Stimulated activated naive CD4-positive, alpha-beta T cell (primary cell): ENCODE measurements at regions not wholly inside any gene's neighbourhood (a gene's known extent, or its start where the extent isn't known, plus 50 kb on each side); places are given as distances from the start of the nearest gene placed in this dataset.

Experiments
- DNase-seq, 6 experiments: peaks; one replicate each; lab custom pipeline; 2025; lab: John Stamatoyannopoulos, UW

DNA sequence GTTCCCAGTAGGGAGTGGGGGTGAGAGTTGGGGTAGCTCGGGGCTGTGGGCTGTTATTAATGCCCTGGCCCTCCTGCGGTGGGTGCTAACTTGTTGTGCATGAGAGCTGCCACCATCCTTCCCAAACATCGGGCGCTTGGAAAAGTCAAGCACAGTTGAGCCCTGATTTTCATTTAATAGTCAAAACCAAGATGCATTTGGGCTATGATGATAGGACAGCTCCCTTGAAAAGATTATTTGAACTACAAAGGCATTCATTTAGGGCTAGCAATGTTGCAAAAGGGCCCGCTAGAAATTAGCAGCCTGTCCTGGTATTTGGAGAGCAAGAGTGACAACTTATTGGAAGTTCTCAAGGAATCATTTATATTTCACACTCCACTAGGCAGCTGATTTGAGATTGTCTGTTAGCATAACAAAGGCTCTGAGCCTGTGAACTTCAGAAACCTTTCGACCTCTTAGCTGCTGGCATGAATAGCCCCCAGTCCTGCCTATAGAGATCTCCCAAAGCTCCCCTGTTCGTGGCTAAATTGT, 128.2 kb upstream of the TMEM161B start:
- no peak for DNase-seq

DNA sequence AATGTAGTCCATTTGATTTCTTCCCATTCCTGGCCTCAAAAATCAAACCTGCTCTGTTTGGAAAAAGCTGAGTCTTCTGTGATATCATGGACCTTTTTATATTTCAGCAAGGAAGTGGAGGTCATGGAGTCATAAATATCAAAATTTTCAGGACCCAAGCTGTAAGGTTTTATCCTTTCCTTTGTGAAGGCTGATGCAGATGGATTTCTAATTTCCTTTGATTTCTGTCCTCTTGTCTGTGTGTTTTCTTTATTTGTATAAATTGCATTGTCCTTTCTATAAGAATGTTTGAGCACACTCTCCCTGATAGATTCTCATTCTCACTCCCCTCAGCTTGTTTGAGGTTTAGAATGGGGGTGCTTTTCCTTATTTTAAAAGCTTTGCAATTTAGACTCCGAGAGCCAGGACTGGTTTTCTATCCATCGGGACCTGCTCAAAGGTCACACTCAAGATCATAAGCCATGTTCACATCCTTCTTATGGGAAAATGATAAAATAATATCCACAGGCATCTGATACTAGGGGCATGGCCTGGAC, 127.4 kb upstream of the TMEM161B start:
- no peak for DNase-seq

DNA sequence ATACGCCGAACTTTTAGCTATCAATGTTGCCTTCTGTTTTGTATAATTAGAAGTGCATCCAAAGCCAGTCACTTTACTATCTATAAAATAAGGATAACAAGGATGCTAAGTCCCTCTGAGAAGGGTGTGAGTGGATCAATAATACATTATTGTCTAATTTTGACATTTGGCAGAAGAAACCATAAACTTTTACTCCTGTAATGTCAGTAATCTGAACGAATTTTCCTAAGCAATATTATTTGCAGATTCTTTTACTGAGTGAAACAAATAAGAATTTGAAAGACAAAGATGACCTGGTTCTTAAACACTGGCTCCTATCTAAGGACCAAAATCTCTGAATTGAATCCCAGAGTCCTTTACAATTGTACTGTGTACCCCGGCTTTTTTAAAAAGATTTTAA, 126.6 kb upstream of the TMEM161B start:
- no peak for DNase-seq

DNA sequence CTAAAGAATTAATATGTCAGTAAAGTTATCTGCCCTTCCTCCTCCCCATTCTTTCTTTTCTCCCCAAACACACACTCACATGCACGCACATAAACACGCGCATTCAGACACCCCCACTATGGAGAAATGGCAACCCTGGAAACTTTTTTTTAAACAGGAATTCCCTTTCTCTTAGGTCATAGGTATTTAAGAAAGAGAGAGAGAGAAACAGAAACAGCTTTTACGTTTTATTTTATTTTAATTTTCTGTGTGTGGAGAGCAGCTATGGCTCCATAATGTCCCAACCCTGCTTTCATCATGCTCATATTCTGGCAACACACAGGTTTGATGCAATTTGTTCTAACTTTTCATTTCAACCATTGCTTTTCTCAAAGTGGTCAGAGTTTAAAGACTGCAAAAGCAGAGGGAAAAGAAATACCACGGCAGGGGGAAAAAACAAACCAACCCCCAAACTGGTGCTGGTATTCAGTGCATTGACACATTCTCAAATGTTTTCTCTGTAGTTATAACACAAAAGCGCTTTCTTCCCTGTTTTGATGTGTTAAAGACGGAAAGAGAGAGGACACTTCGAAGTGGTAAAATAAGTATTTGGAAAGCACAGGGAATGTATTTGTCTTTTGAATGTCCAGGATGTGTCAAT, 126.0 kb upstream of the TMEM161B start:
- no peak for DNase-seq

DNA sequence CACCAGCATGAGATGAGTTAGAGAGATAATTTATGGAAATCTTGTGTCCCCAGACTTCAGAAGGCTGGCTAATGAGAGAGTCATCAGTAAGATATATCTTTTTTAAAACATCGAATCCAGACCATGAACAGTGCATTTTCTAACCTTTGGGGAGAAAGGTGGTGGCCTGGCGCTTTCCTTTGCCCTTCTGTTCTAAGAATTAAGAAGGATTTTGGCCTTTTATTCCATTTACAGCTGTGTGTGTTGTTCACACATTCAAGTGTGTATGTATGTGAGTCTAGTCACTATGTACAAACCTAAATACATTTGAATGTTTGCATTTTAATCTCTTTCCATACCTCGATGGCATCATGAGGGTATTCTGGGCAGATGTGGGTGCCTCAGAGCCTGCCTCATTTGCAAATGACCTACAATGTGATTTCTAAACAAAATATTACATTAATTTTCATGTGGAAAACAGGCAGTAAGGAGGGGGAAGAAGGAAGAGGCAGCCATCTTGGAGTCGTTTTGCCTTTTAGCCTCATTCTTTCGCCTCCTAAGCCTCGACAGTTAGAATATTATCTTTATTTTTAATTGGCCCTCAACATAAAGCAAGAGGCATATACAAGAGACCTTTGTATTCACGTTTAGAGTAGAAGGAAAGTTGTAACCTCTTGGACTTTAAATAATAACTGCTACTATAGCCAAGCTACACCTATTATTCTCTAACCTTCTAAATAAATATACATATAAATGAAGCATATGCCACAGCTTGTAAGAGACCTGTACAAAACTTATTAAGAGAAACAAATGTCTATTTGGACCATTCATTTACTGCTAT, 125.3 kb upstream of the TMEM161B start:
- no peak for DNase-seq

DNA sequence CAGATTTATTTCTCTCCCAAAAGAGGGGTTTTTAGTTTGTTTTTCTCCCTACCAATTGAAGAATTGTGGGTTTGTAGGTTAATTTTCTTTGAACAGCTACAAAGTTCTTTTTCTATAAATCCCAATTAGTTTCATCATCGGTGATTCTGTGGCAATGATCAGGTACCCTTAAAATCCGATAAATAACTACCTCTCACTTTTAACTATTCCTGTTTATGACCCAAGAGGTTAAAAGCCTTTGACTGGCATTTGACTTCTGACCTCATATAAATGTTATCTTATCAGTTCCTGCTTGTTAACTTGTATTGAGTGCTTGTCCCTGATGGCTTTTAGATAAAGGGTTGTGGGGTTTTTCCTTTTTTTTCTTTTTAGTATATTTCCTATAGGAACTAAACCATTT, 124.4 kb upstream of the TMEM161B start:
- DNase-seq, result no peak

DNA sequence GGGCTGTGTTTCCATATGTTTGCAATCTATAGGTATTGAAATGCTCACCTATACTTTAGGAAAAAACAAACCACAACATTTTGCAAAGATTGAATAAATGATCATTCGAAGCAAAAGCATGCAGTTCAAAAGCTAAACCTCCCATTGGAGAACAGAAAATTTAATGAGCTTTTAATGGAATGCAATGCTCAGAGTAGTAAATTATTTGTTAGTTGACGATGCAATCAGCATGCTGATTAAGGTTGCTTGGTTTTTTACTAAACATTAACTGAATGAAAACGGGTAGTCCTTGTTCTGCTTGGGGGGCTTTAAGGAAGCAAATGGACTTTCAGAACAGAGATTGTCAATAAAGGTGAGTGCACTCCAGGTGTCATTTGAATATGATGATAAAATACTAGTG, 123.3 kb upstream of the TMEM161B start:
- no peak for DNase-seq

DNA sequence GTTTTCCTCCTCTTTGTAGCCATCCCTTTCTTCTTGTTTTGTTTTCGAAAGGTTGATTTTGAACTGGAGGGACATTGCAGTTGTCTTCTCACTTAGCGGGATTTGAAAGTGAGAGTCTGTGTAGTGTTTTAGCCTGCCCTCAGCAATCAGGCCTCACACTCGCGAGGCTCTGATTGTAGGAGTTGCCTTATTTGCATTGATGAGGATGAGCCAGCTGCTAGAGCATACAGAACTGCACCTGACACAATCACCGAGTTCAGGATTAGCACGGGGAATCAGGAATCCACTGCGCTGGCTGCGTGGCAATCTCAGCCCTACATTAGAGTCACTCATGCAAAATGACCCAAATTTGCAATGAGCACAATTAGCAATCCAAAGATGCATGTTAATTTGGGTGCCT, 122.5 kb upstream of the TMEM161B start:
- no peak for DNase-seq

DNA sequence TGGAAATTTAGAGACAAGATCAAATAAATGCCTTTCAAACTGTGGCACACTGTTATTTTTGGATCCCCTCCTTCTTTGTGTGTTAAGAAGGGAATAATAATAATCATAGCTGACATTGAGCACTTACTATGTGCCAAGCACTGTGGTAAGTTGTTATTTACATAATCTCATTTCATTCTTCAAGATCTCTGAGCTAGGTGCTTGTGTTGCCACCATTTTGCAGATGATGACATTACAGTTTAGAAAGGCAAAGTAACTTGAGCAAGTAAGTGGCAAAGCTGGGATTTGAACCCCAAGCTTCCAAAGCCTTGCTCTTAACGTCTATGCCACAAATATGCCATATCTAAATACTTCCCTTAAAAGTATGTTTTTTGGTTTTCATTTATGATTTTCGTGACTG, 121.8 kb upstream of the TMEM161B start:
- no peak for DNase-seq

DNA sequence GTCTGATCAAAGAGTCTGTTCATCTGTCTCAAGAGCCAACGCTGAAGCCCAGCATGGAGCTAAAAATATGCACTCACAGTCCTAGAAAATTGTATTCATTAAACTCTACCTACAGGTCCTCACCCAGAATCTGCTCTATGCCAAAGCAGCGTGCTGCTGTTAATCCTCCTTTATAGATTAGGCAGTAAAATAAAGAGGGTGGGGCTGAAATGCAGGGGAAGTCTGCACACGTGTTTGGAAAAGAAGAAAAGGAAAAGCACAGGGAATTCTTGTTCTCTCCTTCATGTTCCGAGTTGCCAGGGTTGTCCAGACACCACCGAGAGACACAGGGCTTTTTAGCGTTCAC, 121.4 kb upstream of the TMEM161B start:
- no peak for DNase-seq

DNA sequence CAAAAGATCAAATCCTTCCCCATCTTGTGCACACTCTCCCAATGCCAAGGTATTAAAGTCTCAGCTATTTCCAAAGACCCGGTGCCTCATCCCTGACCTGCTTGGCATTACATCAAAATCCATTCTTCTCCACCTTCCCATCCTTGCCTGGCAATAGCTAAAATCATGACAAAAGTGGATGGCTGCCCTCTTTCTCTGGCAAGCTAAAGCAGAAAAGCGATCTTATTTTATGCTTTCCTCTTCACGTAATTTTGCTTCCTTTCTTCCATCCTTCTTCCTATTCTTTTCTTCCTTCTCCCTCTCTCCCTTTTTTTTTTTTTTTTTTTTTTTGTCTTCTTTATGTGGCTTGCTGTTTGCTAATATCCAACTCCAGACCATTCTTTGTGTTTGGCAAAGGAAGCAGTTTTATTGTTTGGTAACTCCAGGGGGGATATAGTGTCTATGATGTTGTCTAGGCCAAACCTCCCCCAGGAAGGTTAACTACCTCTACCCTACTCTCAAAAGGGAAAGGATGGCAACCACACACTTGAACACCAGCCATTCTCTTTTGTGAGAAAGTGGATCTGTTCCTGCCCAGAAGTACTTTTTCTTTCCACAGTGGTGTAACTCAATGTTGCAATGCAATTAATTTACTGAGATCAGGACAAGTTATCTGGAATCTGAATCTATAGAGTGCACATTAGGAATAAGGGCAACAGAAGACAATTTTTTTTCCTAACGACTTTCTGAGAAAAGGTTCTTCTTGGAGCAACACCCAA, 120.9 kb upstream of the TMEM161B start:
- no peak for DNase-seq

DNA sequence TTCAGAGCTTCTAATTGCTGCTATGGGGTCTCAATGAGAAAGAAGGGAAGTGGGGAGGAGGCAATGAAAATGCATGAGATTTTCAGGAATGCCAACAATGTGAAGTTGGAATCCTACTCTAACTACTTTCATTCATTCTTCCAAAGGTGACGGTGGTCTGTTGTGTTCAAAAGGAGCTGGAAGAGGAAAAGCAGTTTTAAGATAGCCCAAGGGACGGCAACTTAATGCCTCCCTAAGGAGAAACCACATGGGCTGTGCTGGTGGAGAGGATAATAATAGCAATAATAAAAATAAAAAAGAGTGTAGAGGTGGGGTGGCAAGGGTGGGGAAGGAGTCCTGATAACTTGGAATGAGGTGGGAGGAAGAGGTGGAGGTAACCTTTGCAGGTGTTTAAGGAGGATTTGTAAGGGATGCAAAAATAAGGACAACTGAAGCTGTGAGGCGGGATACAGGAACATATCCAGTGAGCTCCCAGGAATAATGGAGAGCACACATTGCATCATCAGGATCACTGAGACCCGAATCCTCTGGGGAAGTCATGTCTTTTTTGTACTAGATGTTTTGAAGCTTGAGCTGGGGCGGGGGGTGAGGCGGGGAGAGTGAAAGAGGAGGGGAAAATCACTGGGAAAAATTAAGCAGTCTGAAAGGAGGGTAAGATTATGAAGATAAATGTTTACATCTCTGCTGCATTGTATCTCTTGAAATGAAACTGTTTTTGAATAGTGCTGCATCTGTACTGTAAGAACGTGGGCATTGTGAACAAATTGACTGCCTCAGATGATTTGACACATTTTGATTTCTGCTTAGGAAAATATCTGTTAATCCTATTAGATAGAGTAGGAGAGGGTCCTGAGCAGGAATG, 120.1 kb upstream of the TMEM161B start:
- no peak for DNase-seq

DNA sequence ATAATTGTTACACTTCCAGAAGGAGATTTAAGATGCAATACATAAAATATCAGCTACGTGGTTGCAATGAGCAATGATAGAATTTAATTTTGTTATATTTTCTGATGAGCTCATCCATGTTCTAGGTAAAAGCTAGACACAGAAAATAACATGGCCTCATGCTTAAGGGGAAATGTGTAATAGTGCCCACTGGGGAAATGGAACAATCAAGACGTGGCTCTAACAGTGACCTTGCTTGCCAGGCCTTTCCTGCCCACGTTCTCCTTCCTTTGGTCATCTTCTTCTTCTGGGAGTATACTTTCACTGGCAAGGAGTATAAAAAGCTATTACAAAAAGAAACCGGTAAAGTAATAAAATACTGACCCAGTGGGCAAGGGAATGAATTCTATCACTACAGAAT, 116.2 kb upstream of the TMEM161B start:
- no peak for DNase-seq

DNA sequence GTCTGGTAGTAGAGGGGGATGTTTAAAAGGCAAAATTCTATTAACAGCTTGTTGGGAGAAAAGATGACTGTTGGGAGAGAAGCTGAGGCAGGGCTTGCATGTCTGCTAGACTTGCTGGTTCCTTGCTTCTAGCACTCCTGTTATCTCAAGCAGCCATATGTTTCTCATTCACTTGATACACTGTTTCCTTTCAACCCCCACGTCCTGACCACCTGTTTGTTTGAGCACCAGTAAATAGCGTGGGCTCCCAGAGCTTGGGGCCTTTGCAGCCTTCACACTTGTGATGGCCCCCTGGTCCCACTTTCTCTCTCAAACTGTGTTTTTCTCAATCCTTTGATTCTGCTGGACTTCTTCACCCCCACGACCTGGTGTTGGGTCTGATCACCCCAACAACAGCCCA, 111.7 kb upstream of the TMEM161B start:
- DNase-seq, result no peak

DNA sequence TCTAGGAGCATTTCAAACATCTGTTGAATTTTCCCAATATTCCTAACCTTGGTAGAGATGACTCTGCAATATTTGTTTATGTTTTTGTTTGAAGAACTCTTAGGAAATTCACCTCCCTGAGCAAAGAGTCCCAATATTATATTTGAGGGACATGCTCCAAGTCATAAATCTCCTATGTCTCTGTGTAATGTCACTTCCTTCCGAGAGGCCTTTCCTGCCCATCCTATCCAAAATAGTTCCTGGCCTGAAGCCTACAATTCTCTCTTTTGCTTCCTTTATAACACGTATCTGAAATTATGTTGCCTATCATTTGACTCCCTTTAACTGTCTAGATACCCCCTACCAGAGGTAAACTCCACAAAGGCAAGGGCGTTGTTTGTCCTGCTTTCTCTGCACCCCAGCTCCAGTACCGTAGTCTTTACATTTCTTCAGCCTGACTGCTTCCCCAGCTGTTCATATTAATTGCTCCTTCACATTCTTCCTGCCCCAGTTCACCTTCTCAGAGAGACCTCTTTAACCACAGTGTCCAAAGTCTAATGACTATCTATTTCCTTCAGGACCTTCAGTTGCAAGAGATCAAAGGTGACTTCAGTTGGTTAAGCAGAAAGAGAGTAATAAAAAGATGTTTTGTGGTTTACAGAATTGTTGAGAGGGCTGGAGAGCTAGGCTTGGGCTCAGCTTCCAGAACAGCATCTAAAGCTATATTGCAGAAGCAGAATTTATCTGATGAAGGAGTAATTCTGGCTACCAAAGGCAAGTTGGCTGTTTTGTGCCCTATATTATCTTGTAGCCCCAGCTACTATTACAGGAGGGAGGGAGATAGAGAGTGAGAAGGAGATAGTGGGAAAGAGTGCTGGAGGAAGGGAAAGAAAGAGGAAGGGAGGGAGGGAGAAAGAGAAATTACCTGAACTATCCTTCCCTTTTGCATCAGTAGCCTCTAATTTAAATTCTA, 109.3 kb upstream of the TMEM161B start:
- DNase-seq, result no peak

DNA sequence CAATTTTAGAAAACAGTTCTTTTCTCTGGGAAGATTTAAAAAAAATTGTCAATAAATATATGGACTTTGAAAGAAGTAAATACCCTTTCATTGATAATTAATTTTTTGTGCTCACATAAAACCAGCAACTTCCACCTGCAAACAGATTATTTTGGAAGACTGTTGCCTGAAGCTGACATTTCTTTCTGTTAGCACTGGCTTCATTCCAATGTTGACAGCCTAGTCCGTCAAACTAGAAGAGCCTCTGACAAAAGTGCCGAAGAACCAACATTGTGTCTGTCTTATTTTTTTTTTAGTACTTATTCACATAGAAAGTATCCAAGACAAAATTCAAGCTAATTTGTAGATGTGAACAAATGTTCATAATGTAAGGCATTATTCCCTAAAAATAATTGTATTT, 108.6 kb upstream of the TMEM161B start:
- no peak for DNase-seq

DNA sequence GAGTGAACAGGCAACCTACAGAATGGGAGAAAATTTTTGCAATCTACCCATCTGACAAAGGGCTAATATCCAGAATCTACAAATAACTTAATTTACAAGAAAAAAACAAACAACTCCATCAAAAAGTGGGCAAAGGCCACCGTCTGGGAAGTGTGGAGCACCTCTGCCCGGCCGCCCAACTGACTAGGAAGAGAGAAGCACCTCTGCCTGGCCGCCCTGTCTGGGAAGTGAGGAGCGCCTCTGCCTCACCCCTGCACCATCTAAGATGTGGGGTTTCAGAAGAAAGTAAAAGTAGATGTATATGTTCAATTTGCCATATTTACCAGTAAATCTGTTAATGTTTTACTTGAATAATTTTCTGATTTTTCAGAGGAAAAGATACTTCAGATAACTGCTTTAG, 108.1 kb upstream of the TMEM161B start:
- no peak for DNase-seq

DNA sequence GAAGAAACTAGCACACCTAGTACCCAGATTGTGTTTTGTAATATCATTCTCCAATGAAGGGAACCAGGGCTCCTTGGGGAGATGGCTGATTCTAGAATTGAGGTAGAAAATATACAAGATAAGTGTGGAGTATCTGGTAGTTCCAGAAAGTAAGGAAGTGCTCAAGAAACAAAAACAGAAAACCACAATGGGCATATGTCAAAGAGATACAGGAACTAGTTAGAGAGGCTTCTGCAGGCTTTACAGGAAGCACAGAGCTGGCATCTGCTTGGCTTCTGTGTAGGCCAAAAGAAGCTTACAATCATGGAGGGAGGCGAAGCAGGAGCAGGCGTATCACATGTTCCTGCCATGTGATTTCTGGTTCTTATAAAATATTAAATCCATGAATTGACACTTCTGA, 105.7 kb upstream of the TMEM161B start:
- no peak for DNase-seq

DNA sequence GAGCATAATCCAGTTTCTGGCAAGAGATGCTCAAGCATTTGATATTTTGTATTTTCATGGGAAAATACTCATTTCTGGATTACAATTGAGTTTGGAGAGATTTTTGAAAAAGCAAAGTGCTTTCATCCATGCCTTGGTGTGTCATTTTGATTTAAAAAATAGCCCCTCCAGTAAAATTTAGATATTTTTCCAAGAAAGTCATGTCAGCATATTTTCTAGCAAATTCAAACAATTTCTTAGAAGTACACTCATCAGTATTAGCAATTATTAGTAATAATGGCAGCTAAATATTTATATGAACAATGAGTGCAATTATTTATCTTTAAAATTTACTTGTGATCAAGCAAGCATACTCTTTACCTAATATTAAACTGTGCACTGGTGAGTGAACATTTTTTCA, 102.2 kb upstream of the TMEM161B start:
- DNase-seq, result no peak

DNA sequence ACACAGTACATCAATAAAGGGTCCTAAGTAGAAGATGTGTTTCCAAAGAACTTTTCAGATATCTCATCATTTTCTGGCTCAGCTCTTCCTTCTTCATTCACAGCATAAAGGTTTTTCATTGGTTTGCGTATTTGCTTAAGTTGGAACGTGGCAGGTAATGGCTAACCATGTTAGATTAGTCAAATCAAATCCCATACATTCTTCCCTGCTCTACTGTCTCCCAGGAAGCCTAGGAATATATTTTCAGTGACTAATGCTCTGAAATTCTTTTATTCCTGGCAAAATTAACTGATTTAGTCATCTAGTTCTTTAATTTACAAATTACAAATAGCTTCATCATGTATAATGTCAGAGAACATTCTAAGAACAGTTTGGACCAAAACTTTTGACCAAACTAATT, 99.6 kb upstream of the TMEM161B start:
- DNase-seq, result no peak

DNA sequence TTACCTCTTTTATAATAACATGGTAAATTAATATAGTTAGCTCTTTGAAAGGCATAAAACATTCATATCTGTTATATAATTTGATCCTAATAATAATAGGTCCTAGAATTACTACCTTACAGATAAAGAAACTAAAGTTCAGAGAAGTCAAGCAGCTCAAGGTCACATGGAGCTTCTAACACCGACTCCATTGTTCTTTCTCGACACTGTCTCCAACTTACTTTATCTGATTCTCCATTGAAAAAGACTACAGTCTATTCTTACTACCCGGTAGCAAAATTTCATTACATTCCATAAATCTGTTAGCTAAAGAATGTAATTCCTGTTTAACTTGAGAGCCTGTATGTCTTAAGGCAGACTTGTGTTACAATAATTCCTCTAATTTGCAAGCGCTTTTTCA, 96.3 kb upstream of the TMEM161B start:
- DNase-seq, result no peak
